K562 (cell line): ENCODE measurements at regions not wholly inside any gene's neighbourhood (a gene's known extent, or its start where the extent isn't known, plus 50 kb on each side); places are given as distances from the start of the nearest gene placed in this dataset.

Source experiments
- CTCF ChIP-seq, 3 experiments: IDR thresholded peaks in 2 of 3; conservative IDR thresholded peaks in 1 of 3; 2 replicates each; pipeline ENCODE4 v1.5.1; 2011 to 2012; ENCODE audit warnings: low read length in 3 of 3, mild to moderate bottlenecking in 3 of 3, control low read depth in 2 of 3, improper control_type of control experiment in 1 of 3, inconsistent platforms in 1 of 3, low read depth in 1 of 3, mixed read lengths in 1 of 3, moderate library complexity in 1 of 3; ENCODE audit not compliant: insufficient read depth in 2 of 3
- FOXK2 ChIP-seq, 2 experiments: fragments of 450-650 bp; IDR thresholded peaks in 1 of 2; conservative IDR thresholded peaks in 1 of 2; 2 replicates each; pipeline ENCODE4 v1.6.1; 2016; ENCODE audit warnings: low read depth in 2 of 2, mild to moderate bottlenecking in 1 of 2
- POLR2AphosphoS5 ChIP-seq: IDR thresholded peaks from 2 replicates; pipeline ENCODE4 v1.6.1; 2011; ENCODE audit warnings: mild to moderate bottlenecking, low read depth, low read length, moderate library complexity; ENCODE audit not compliant: control insufficient read depth, insufficient read depth
- SP1 ChIP-seq: sonication (generic); formaldehyde crosslinking; IDR thresholded peaks from 2 replicates; pipeline ENCODE4 v1.8.1; 2022; ENCODE audit warnings: mild to moderate bottlenecking, missing genetic modification reagents
- ZBTB12 ChIP-seq: fragments of 250-450 bp; sonication (Bioruptor Pico); IDR thresholded peaks from 2 replicates; pipeline ENCODE4 v1.4.0; 2020
- ZNF780A ChIP-seq: fragments of 250-450 bp; sonication (Bioruptor Pico); IDR thresholded peaks from 2 replicates; pipeline ENCODE4 v1.5.0; 2021; ENCODE audit warnings: mild to moderate bottlenecking

GRCh38 chr6:27759930-27760329 lies 152.3 kb downstream of the OR2B2 start:
- TF ChIP-seq ZBTB12 (CRISPR knock-in tag) (no peak), CTCF (IDR thresholded peaks at IDR 0.05 in 2 of 3, conservative IDR thresholded peaks at IDR 0.05 in 1 of 3; ENCODE audit: insufficient read depth in 2 of 3, low read depth in 1 of 3, low read length in 3 of 3) (no peak), SP1 (CRISPR knock-in tag) (no peak), POLR2AphosphoS5 (no peak), ZNF780A (no peak), FOXK2 (conservative IDR thresholded peaks at IDR 0.05 in 1 of 2, IDR thresholded peaks at IDR 0.05 in 1 of 2; ENCODE audit: low read depth in 2 of 2) (no peak)
